ENCODE measurements at regions not wholly inside any gene's neighbourhood (a gene's known extent, or its start where the extent isn't known, plus 50 kb on each side); places are given as distances from the start of the nearest gene placed in this dataset.

DNA sequence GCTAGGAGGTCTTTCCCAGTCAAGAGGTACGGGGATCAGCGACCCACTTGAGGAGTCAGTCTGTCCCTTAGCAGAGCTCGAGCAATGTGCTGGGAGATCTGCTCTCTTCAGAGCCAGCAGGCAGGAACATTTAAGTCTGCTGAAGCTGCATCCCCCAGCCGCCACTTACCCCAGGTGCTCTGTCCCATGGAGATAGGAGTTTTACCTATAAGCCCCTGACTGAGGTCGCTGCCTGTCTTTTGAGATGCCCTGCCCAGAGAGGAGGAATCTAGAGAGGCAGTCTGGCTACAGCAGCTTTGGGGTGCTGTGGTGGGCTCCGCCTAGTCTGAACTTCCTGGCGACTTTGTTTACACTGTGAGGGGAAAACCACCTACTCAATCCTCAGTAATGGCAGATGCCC, 874.9 kb upstream of the FLRT2 start:
- Histone ChIP-seq H3K4me1 (ENCODE audit: insufficient read depth, low read length, severe bottlenecking) (no peaks in the 10 kb centered on the region), H3K9me3 (ENCODE audit: low read length) (no peaks in the 10 kb centered on the region), H3K27ac (ENCODE audit: low read depth, low read length, poor library complexity, severe bottlenecking) (no peak overlapping the region), H3F3A (ENCODE audit: insufficient read depth, low read length) (no peaks in the 10 kb centered on the region), H2AFZ (ENCODE audit: low read length) (no peak overlapping the region), H3K4me3 (ENCODE audit: low read depth, low read length, poor library complexity, severe bottlenecking) (no peak overlapping the region), H3K9ac (ENCODE audit: low read length) (no peak overlapping the region), H4K20me1 (ENCODE audit: insufficient read depth, low read length) (no peaks in the 10 kb centered on the region), H3K27me3 (ENCODE audit: insufficient read depth, low read length) (no peaks in the 10 kb centered on the region), H3K36me3 (ENCODE audit: insufficient read depth, low read length) (no peaks in the 10 kb centered on the region), H3K79me2 (ENCODE audit: insufficient read depth, low read length) (no peaks in the 10 kb centered on the region), H3K9me2 (ENCODE audit: low read depth, low read length) (no peaks in the 10 kb centered on the region), H3K4me2 (ENCODE audit: low read length) (no peak overlapping the region)
- no peak for TF ChIP-seq EZH2 (IDR thresholded peaks at IDR 0.05; ENCODE audit: borderline replicate concordance, low read length)
- no peak for TF ChIP-seq CTCF (IDR thresholded peaks at IDR 0.05; ENCODE audit: low read length)

GRCh38 chr14:84657911-84658310, 872.0 kb upstream of the FLRT2 start:
- H3K27ac ChIP-seq (ENCODE audit: low read depth, low read length, poor library complexity, severe bottlenecking) = no peak overlapping the region
- no peak for TF ChIP-seq CTCF (IDR thresholded peaks at IDR 0.05; ENCODE audit: low read length)
- TF ChIP-seq EZH2 (IDR thresholded peaks at IDR 0.05; ENCODE audit: borderline replicate concordance, low read length) = no peak
- no peaks in the 10 kb centered on the region for H3K4me1 ChIP-seq (ENCODE audit: insufficient read depth, low read length, severe bottlenecking)
- H4K20me1 ChIP-seq (ENCODE audit: insufficient read depth, low read length) = no peaks in the 10 kb centered on the region
- H3K36me3 ChIP-seq (ENCODE audit: insufficient read depth, low read length) = no peaks in the 10 kb centered on the region
- H3K9me2 ChIP-seq (ENCODE audit: low read depth, low read length) = no peaks in the 10 kb centered on the region
- no peak overlapping the region for H3K9ac ChIP-seq (ENCODE audit: low read length)
- no peaks in the 10 kb centered on the region for H3F3A ChIP-seq (ENCODE audit: insufficient read depth, low read length)
- no peaks in the 10 kb centered on the region for H3K79me2 ChIP-seq (ENCODE audit: insufficient read depth, low read length)
- no peaks in the 10 kb centered on the region for H3K9me3 ChIP-seq (ENCODE audit: low read length)
- no peak overlapping the region for H3K4me3 ChIP-seq (ENCODE audit: low read depth, low read length, poor library complexity, severe bottlenecking)
- H2AFZ ChIP-seq (ENCODE audit: low read length) = no peak overlapping the region
- H3K27me3 ChIP-seq (ENCODE audit: insufficient read depth, low read length) = no peaks in the 10 kb centered on the region
- no peak overlapping the region for H3K4me2 ChIP-seq (ENCODE audit: low read length)

DNA sequence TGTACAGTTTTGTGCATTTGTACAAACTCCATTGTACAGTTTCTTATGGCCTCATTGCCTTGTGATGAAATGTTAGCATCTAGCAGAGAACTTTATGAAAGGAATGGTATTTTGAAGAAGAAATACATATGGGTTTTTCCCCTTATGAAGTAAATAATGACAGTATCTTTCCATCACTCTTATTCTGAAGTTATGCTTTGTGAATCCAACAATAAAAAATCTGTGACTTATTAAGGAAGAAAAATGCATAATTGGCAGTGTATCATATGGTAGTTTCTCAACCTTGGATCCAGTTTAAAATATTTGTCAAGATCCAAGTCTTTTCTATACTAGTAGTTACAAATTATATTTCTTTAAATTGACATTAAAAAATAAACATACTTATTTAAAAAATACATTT, 859.1 kb upstream of the FLRT2 start:
- no peak overlapping the region for H2AFZ ChIP-seq (ENCODE audit: low read length)
- H3K4me3 ChIP-seq (ENCODE audit: low read depth, low read length, poor library complexity, severe bottlenecking) = no peak overlapping the region
- H3K36me3 ChIP-seq (ENCODE audit: insufficient read depth, low read length) = no peaks in the 10 kb centered on the region
- H3K79me2 ChIP-seq (ENCODE audit: insufficient read depth, low read length) = no peaks in the 10 kb centered on the region
- H3K4me1 ChIP-seq (ENCODE audit: insufficient read depth, low read length, severe bottlenecking) = no peaks in the 10 kb centered on the region
- H3K27me3 ChIP-seq (ENCODE audit: insufficient read depth, low read length) = no peaks in the 10 kb centered on the region
- H3K4me2 ChIP-seq (ENCODE audit: low read length) = no peak overlapping the region
- H3K27ac ChIP-seq (ENCODE audit: low read depth, low read length, poor library complexity, severe bottlenecking) = no peak overlapping the region
- H4K20me1 ChIP-seq (ENCODE audit: insufficient read depth, low read length) = no peaks in the 10 kb centered on the region
- H3K9me2 ChIP-seq (ENCODE audit: low read depth, low read length) = no peaks in the 10 kb centered on the region
- no peaks in the 10 kb centered on the region for H3K9me3 ChIP-seq (ENCODE audit: low read length)
- no peak overlapping the region for H3K9ac ChIP-seq (ENCODE audit: low read length)
- TF ChIP-seq EZH2 (IDR thresholded peaks at IDR 0.05; ENCODE audit: borderline replicate concordance, low read length) (no peak), CTCF (IDR thresholded peaks at IDR 0.05; ENCODE audit: low read length) (no peak)
- H3F3A ChIP-seq (ENCODE audit: insufficient read depth, low read length) = no peaks in the 10 kb centered on the region
